WTC11 (cell line): ENCODE measurements at regions not wholly inside any gene's neighbourhood (a gene's known extent, or its start where the extent isn't known, plus 50 kb on each side); places are given as distances from the start of the nearest gene placed in this dataset.

Source experiments
- JUN ChIP-seq: sonication (generic); formaldehyde crosslinking; IDR thresholded peaks from 2 replicates; pipeline ENCODE4 v1.8.0; 2023; ENCODE audit warnings: mild to moderate bottlenecking, missing genetic modification reagents
- RELA ChIP-seq: sonication (generic); formaldehyde crosslinking; IDR thresholded peaks from 2 replicates; pipeline ENCODE4 v1.8.1; 2022; ENCODE audit warnings: missing genetic modification reagents, mild to moderate bottlenecking, borderline replicate concordance

DNA sequence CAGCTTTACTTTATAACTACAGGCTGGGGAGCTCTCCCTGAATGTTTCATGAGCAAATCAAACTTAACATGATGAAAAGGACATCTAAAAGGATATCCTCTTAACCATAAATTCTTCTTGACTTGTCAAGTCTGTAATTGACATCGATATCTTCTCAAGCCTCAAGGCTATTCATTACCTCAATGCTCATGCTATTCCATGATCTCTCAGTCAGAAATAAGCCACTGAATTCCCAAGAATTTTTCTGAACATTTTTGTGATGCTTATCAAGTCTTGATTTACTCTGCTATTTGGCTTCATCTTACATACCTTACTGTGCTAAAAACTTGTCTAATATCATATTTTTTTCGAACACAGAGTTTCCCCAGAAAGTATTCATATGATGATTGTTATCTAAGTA, 433.4 kb downstream of the PDGFC start:
- TF ChIP-seq JUN (CRISPR knock-in tag) (no peak), RELA (no peak)
